ENCODE measurements at regions not wholly inside any gene's neighbourhood (a gene's known extent, or its start where the extent isn't known, plus 50 kb on each side); places are given as distances from the start of the nearest gene placed in this dataset.

GRCh38 chr15:31151301-31152233 is 50.0 kb upstream of the TRPM1 start:
- no peak for DNase-seq

DNA sequence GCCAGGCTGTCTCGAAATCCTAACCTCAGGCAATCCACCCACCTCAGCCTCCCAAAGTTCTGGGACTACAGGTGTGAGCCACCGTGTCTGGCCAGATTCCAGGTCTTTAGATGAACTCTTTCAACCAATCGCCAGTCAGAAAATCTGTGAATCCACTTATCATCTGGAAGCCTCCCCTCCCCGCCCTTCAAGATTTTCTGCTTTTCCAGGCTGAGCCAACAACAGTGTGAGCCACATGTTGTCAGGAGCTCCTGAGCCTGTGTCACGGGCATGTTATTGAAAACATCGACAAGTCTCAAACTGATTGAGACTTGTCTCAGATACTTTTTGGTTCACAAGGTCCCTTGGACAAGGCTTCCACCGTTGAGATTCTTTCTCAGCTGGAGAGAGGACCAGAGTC is 52.0 kb upstream of the TRPM1 start:
- no peak for DNase-seq

DNA sequence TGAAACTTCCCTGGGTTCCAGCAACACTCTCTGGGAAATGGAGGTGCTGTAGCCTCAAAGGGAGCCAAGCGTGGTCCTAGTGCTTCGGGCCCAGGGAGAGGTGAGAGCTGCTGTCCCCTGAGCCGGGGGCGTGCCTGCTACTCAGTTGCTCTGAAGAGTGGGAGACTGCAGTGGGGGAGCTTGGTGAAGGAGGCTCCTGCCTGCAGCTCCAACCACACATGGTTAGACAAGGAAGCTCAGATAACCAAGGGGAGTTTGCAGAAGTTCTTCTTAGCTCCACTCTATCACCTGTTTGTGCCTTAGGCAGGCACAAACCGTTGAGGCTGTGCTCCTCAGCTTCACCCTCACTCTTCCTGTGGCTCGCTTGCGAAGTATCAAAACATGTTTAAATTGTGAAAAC is 53.6 kb upstream of the TRPM1 start:
- DNase-seq = no peak

GRCh38 chr15:31156226-31156625 is 54.7 kb upstream of the TRPM1 start:
- DNase-seq = no peak

- DNase-seq = no peak
Measured at GRCh38 chr15:31156808-31157207, 55.3 kb upstream of the TRPM1 start.

DNA sequence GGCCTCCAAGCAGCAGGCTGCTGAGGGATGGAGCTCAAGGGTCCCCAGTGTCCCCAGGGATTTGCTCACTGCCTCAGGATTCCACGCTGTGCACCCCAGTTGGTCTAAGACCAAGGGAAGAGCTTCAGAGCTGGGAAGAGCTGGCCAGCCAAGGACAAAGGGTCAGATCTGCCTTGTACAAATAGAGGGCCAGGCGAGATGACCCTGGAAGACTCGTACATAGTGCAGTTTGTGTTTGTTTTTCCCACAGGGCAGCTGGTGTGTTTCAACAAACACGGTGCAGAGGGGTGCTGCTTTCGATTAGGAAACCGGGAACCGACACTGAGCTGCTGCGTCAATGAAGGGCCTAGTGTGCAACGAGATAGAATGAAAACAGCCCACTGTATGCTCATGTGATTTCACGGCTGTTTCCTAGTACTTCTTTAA is 56.1 kb upstream of the TRPM1 start:
- no peak for DNase-seq

DNA sequence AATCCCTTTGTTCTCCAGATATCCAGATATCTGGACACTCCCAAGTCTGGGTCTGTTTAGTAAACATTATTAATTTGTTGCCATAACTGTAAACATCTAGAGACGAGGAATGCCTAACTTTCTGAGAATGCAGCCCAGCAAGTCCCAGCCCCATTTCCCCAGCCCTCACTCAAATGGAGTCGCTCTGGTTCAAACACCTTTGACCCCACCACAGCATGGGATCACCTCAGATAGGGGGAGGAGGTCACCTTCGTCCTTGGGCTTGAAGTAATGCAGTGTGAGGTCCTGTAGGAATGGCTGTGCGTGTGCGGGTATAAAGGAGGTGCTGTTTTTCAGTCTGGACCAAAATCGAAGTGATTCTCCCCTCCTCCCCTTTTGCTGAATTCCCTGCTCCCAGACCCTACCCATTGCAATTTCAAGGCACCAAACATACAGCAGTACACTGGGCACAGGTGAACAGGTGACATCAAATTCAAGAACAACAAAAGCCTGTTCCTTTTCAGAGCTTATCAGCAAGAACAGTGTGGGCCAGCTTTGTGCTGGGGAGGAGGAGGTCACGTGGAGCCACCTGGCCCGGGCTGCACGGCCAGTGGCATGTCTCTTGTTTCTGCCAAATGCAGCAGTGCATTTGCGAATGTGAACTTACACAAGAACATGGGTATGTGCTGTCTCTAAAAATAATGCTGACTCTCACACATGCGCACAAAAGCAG is 57.5 kb upstream of the TRPM1 start:
- no peak for DNase-seq

- DNase-seq = no peak
Measured at GRCh38 chr15:31159837-31160236, 58.3 kb upstream of the TRPM1 start.

DNA sequence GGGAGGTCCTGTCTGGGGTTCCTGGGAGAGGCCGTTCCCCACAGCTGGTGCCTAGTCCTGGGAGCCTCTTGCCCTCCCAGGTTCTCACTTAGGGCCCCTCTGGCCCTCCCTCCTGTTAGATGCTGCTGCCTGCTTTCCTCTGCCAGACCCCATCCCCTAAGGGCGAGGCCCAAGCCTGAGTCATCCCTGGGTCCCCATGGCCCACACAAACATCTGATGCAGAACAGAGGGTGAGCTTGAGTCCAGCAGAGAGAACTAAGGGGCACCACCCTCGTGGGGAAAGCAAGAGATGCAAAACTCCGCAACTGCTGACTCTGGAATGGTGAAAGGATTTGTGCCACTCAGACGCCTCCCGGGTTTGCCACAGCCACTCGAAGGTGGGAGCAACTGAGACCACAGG is 58.8 kb upstream of the TRPM1 start:
- DNase-seq = no peak

GRCh38 chr15:31160740-31161495 is 59.4 kb upstream of the TRPM1 start:
- no peak for DNase-seq

DNA sequence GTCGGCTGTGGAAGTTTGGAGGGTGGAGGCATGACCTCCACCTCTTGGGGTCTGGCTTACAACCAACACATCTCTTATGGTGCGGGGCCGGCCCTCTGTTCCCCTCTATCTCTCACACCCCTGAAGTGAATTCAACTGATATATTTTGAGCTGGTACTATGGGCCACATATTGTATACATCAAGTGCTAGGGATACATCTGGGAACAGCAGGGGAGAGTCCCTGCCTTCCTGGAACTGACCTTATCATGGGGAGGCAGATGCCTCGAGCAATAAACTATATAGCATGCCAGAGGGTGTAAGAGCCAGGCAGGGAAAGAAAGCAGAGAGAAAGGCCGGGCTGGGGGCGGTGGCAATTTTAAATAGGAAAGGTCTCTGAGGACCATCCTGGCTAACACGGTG is 60.4 kb upstream of the TRPM1 start:
- no peak for DNase-seq

GRCh38 chr15:31162721-31163510 is 61.4 kb upstream of the TRPM1 start:
- DNase-seq = no peak

DNA sequence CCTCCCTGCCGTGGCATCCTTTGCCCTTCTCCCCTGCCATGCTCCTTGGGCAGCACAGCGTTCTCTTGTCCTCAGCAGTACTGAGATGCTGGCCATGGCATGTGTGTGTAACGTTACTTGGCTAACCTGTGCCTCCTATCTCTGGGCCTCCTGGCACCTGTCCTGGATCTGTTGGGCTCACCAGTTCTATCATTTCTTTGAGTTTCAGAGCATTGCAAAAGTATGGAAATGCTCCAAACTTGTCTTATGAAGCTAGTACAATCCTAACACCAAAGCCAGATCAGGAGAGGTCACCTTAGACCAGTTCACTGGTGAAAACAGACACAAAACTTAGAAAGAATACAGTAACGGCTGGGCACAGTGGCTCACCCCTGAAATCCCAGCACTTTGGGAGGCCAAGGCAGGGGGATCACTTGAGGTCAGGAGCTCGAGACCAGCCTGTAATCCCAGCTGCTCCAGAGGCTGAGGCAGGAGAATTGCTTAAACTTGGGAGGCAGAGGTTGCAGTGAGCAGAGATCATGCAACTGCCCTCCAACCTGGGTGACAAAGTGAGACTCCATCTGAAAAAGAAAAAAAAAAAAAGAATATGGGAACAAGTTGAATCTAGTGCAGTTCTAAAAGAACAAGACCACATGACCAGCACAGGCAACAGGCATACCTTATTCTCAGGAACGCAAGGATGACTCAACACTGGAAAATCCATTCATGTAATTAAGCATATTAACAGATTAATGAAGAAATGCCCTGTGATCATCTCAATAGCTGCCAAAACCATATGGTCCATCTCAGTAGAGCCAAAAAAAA is 62.4 kb upstream of the TRPM1 start:
- DNase-seq = no peak

GRCh38 chr15:31164573-31164912 is 63.0 kb upstream of the TRPM1 start:
- DNase-seq = no peak

DNA sequence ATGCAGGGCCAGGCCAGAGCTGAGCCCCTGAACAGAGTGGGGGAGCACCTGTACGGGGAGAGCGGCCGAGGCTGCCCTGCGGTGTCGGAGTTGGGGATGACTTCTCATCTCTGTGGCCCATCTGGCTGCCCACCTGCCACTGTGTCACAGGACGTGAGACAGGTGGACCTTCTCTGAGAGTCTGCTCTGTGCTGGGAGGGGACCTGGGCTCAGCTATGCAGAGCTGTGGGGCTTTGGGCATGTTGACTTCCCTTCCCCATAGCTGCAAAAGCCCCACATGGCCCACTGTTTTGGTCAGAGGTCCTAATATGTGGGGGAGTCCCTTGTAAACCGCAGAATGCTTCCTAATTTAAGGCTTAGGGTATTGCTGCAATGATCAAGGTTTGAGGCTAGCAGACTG is 68.0 kb upstream of the TRPM1 start:
- DNase-seq = no peak

GRCh38 chr15:31171731-31172130 is 70.2 kb upstream of the TRPM1 start:
- DNase-seq = no peak

DNA sequence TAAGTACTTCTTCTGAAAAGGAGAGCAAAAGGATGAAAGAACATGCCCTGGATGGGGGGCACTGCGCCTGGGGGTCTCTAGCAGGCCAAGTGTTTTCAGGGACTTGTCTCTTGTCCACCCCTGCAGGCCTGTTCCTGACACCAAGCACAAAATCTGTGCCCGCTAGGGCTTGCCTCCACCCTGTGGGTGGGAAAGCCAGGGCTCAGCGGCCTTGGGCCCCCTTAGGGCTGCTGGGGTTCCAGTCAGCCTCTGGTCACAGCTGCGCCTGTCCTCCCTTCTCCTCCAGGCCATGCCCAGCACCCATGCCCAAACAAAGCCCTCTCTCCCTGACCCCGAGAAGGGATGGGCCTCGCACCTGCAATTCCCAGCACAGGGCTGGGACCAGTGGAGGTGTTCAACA is 71.1 kb upstream of the TRPM1 start:
- DNase-seq = no peak

GRCh38 chr15:31173790-31174450 is 72.4 kb upstream of the TRPM1 start:
- no peak for DNase-seq

DNA sequence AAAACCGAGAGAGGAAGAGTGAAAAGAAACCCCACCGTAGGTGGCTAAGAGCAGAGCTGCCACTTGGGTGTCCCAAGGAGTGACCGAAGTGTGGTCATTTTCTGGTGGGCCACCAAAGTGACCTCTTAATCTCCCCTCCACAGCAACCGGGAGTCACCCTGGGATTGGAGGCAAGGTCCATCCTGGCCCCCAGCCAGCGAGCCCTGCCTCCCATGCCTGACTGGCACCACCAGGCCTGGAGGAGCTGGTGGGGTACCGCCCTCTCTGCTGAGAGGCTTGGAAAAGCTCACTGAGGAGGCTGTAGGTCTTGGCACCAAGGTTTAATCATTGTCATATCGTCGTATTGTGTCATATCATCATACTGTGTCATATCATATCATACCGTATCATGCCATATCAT is 74.0 kb upstream of the TRPM1 start:
- DNase-seq = no peak

DNA sequence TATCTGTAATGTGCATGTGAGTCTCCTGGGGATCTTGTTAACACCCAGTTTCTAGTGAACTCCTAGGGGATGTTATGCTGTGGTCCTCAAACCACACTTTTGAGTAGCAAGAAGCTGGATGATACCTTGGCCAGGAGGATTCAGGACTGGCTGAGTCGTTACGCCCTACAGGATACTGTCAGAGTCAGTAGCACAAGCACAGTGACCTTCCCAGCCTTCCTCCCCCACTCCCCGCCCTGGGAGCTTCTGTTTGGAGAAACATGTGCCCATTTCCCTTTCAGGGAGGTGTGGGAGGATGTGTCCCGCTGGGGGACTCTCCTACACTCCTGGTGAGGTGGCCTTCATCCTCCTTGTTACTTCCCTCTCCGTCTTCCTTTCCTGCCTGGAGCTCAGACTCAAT is 76.4 kb upstream of the TRPM1 start:
- DNase-seq = no peak

GRCh38 chr15:31178705-31179104 is 77.2 kb upstream of the TRPM1 start:
- DNase-seq = no peak
